HG03097 (cell line): ENCODE measurements at regions not wholly inside any gene's neighbourhood (a gene's known extent, or its start where the extent isn't known, plus 50 kb on each side); places are given as distances from the start of the nearest gene placed in this dataset.
"Not testable (repeated sequence)": the region's sequence is repeated elsewhere in the genome, so short reads cannot be mapped to it uniquely, and the experiment has no call there.

Source experiments
- ATAC-seq: cut with Tn5 transposase; IDR thresholded peaks from one replicate; pipeline ENCODE4 v1.9.1; 2021; ENCODE audit not compliant: unreplicated experiment, low FRiP score

GRCh38 chr6:67922588-67922987, 712.5 kb upstream of the ADGRB3 start:
- not testable (repeated sequence) for ATAC-seq

GRCh38 chr6:67920040-67920439, 715.0 kb upstream of the ADGRB3 start:
- ATAC-seq: not testable (repeated sequence)

- ATAC-seq: no peak
Measured at GRCh38 chr6:67916399-67916798, 718.7 kb upstream of the ADGRB3 start.

- ATAC-seq: no peak
Measured at GRCh38 chr6:67914419-67914818, 720.7 kb upstream of the ADGRB3 start.

GRCh38 chr6:67909354-67909753, 725.7 kb upstream of the ADGRB3 start:
- ATAC-seq: no peak

- no peak for ATAC-seq
Measured at GRCh38 chr6:67908379-67908778, 726.7 kb upstream of the ADGRB3 start.

- not testable (repeated sequence) for ATAC-seq
Measured at GRCh38 chr6:67904735-67905134, 730.3 kb upstream of the ADGRB3 start.

- ATAC-seq: no peak
Measured at GRCh38 chr6:67898875-67899274, 736.2 kb upstream of the ADGRB3 start.

- ATAC-seq: no peak
Measured at GRCh38 chr6:67897998-67898607, 737.0 kb upstream of the ADGRB3 start.

- ATAC-seq: no peak
Measured at GRCh38 chr6:67896476-67896875, 738.6 kb upstream of the ADGRB3 start.

- ATAC-seq: no peak
Measured at GRCh38 chr6:67889682-67889995, 745.4 kb upstream of the ADGRB3 start.

- peak; percentile 82 for ATAC-seq
Measured at GRCh38 chr6:67888886-67889681, 746.0 kb upstream of the ADGRB3 start.

- ATAC-seq: no peak
Measured at GRCh38 chr6:67888546-67888885, 746.6 kb upstream of the ADGRB3 start.

- ATAC-seq: no peak
Measured at GRCh38 chr6:67887747-67888545, 747.1 kb upstream of the ADGRB3 start.

GRCh38 chr6:67887419-67887746, 747.7 kb upstream of the ADGRB3 start:
- no peak for ATAC-seq

- no peak for ATAC-seq
Measured at GRCh38 chr6:67886840-67887292, 748.2 kb upstream of the ADGRB3 start.

GRCh38 chr6:67886036-67886707, 748.9 kb upstream of the ADGRB3 start:
- no peak for ATAC-seq

GRCh38 chr6:67885081-67886033, 749.7 kb upstream of the ADGRB3 start:
- no peak for ATAC-seq

- ATAC-seq: no peak
Measured at GRCh38 chr6:67884442-67884841, 750.6 kb upstream of the ADGRB3 start.
